ENCODE measurements at regions not wholly inside any gene's neighbourhood (a gene's known extent, or its start where the extent isn't known, plus 50 kb on each side); places are given as distances from the start of the nearest gene placed in this dataset.

DNA sequence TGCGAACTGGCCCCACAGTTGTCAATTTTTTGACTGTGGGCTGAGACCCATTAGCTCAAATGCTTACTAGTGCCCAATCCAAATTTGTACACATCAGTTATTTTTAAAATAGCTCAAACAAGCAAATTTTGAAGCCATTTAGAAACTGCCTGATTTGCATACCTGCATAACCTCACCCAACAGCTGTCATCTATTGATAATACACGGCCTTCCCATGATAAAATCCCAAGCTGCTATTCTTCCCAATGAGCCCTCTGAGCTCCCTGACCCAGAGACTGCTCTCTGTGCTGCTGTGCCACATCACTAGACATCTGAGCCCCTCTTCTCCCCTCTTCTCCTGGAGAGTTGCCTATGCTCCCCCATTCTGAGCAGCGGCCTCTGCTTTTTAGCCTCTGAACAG, 140.5 kb upstream of the EEF1E1 start:
- Histone ChIP-seq H3K4me3 (ENCODE audit: extremely low read depth, insufficient read depth, low read length, poor library complexity, severe bottlenecking) (no peak overlapping the region), H3K4me1 (ENCODE audit: control insufficient read depth, insufficient read depth, low read length, poor library complexity, severe bottlenecking) (peaks cover 33% of the 10 kb centered on the region), H3K27ac (ENCODE audit: low read depth, low read length, severe bottlenecking) (peak overlapping the region; percentile 93), H3K36me3 (ENCODE audit: control insufficient read depth, insufficient read depth, low read length) (no peaks in the 10 kb centered on the region), H3K9me3 (ENCODE audit: control insufficient read depth, low read length) (no peaks in the 10 kb centered on the region)
- 83 to 91% methylated on average over 3 of the region's 3 CpGs for whole genome bisulfite sequencing, 2 experiments (ENCODE audit: insufficient coverage in 2 of 2)

- H3K4me3 ChIP-seq (ENCODE audit: extremely low read depth, insufficient read depth, low read length, poor library complexity, severe bottlenecking) = no peak overlapping the region
- 93 to 97% methylated on average over 5 of the region's 7 CpGs for WGBS, 2 experiments (ENCODE audit: insufficient coverage in 2 of 2)
- no peak overlapping the region for H3K27ac ChIP-seq (ENCODE audit: low read depth, low read length, severe bottlenecking)
- H3K4me1 ChIP-seq (ENCODE audit: control insufficient read depth, insufficient read depth, low read length, poor library complexity, severe bottlenecking) = peaks cover 35% of the 10 kb centered on the region
- H3K36me3 ChIP-seq (ENCODE audit: control insufficient read depth, insufficient read depth, low read length) = no peaks in the 10 kb centered on the region
- no peaks in the 10 kb centered on the region for H3K9me3 ChIP-seq (ENCODE audit: control insufficient read depth, low read length)
Measured at GRCh38 chr6:8240301-8240700, 138.0 kb upstream of the EEF1E1 start.

DNA sequence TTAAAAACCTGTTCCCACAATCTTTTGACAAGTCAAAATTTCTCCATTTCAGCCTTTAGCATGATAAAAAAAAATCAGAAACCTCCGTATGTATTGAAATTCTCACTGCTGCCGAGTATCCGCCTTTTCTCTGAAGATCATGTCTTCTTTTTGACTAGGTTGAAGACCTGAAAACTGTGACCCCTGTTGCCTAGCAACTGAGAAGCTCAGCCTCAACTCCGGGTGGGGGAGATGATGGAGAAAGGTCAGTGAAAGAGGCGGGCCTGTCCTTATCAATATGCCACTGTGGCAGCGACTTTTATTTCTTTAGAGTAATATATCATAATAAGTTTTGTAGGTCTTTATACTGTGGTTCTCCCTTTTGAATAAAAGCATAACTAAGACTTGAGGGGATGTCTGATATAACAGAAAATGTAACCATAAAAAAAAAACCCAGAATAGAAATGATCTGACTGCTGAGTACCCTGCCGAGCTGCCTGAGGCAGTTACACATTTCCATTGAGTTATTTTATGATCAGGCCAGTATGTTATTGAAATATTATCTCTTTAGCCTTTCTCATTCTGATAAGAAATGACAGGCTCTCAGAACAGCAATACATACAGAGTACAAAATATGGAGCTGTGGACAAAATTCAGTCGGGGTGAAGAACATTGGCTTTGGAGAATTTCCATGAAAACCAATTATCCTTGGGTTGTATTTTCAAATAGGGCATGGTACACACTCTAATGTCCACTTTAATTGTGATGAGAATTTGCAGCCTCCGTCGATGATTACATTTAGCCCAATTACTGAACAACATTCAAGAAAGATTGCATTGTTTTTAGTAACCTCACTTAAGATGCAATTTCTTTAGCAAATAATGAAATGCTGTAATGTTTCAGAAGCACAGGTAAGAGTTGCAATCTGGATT, 136.7 kb upstream of the EEF1E1 start:
- Histone ChIP-seq H3K9me3 (ENCODE audit: control insufficient read depth, low read length) (no peaks in the 10 kb centered on the region), H3K27ac (ENCODE audit: low read depth, low read length, severe bottlenecking) (no peak overlapping the region), H3K36me3 (ENCODE audit: control insufficient read depth, insufficient read depth, low read length) (no peaks in the 10 kb centered on the region), H3K4me3 (ENCODE audit: extremely low read depth, insufficient read depth, low read length, poor library complexity, severe bottlenecking) (no peak overlapping the region), H3K4me1 (ENCODE audit: control insufficient read depth, insufficient read depth, low read length, poor library complexity, severe bottlenecking) (peaks cover 33% of the 10 kb centered on the region)
- WGBS, 2 experiments (ENCODE audit: insufficient coverage in 2 of 2) = 70 to 84% methylated on average over 3 to 4 of the region's 10 CpGs

DNA sequence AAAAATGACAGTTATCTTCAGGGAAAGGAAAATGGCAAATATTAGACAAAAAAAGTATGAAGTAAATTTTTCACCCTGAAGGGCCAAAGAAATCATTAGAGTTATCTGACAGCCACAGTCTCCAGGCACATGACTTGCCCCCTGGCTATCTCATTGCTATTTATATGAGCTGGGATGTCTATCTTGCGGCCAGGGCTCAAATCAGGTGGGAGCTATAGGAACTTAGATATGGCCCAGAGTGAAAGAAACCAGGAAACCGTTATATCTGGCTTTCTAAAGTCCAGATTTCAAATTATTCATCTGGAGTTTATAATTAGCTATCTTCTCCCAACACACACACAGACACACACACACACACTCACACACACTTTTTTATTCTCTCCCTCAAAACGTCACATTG, 135.3 kb upstream of the EEF1E1 start:
- no peak overlapping the region for H3K4me3 ChIP-seq (ENCODE audit: extremely low read depth, insufficient read depth, low read length, poor library complexity, severe bottlenecking)
- peaks cover 21% of the 10 kb centered on the region for H3K4me1 ChIP-seq (ENCODE audit: control insufficient read depth, insufficient read depth, low read length, poor library complexity, severe bottlenecking)
- no peaks in the 10 kb centered on the region for H3K9me3 ChIP-seq (ENCODE audit: control insufficient read depth, low read length)
- 71% methylated on average over 2 of the region's 3 CpGs; no CpG with 5 or more reads in 1 of the 2 experiments for WGBS, 2 experiments (ENCODE audit: insufficient coverage in 2 of 2)
- no peak overlapping the region for H3K27ac ChIP-seq (ENCODE audit: low read depth, low read length, severe bottlenecking)
- no peaks in the 10 kb centered on the region for H3K36me3 ChIP-seq (ENCODE audit: control insufficient read depth, insufficient read depth, low read length)

GRCh38 chr6:8236956-8237355, 134.6 kb upstream of the EEF1E1 start:
- H3K27ac ChIP-seq (ENCODE audit: low read depth, low read length, severe bottlenecking) = no peak overlapping the region
- 56 to 61% methylated on average over 1 to 3 of the region's 4 CpGs for WGBS, 2 experiments (ENCODE audit: insufficient coverage in 2 of 2)
- no peak overlapping the region for H3K4me3 ChIP-seq (ENCODE audit: extremely low read depth, insufficient read depth, low read length, poor library complexity, severe bottlenecking)
- H3K9me3 ChIP-seq (ENCODE audit: control insufficient read depth, low read length) = no peaks in the 10 kb centered on the region
- H3K4me1 ChIP-seq (ENCODE audit: control insufficient read depth, insufficient read depth, low read length, poor library complexity, severe bottlenecking) = peaks cover 14% of the 10 kb centered on the region
- no peaks in the 10 kb centered on the region for H3K36me3 ChIP-seq (ENCODE audit: control insufficient read depth, insufficient read depth, low read length)

DNA sequence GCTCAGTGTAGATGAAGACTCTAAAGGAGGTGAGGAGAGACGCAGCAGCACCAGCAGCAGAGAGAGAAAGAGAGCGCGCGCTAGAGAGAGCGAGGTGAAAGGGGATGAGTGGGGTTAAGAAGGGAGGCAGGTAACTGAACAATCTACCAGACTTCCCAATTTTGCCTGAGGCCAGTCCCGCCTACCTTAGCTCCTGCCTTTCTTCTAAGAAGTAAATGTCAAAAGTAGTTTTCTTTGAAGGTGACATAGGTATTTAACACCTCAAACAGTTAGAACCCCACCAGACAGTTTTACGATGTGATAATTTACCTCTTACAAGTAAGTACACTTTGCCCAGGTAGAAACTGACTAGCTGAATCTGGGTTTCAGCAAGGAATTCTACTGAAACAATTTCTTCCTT, 132.0 kb upstream of the EEF1E1 start:
- WGBS, 2 experiments (ENCODE audit: insufficient coverage in 2 of 2) = 86 to 95% methylated on average over 1 to 5 of the region's 7 CpGs
- Histone ChIP-seq H3K4me1 (ENCODE audit: control insufficient read depth, insufficient read depth, low read length, poor library complexity, severe bottlenecking) (peaks cover 4% of the 10 kb centered on the region), H3K36me3 (ENCODE audit: control insufficient read depth, insufficient read depth, low read length) (no peaks in the 10 kb centered on the region), H3K27ac (ENCODE audit: low read depth, low read length, severe bottlenecking) (no peak overlapping the region), H3K9me3 (ENCODE audit: control insufficient read depth, low read length) (no peaks in the 10 kb centered on the region), H3K4me3 (ENCODE audit: extremely low read depth, insufficient read depth, low read length, poor library complexity, severe bottlenecking) (no peak overlapping the region)

GRCh38 chr6:8231956-8232355, 129.6 kb upstream of the EEF1E1 start:
- Histone ChIP-seq H3K9me3 (ENCODE audit: control insufficient read depth, low read length) (no peaks in the 10 kb centered on the region), H3K27ac (ENCODE audit: low read depth, low read length, severe bottlenecking) (no peak overlapping the region), H3K36me3 (ENCODE audit: control insufficient read depth, insufficient read depth, low read length) (no peaks in the 10 kb centered on the region), H3K4me3 (ENCODE audit: extremely low read depth, insufficient read depth, low read length, poor library complexity, severe bottlenecking) (no peak overlapping the region), H3K4me1 (ENCODE audit: control insufficient read depth, insufficient read depth, low read length, poor library complexity, severe bottlenecking) (no peaks in the 10 kb centered on the region)
- 80 to 86% methylated on average over 5 of the region's 5 CpGs for WGBS, 2 experiments (ENCODE audit: insufficient coverage in 2 of 2)

DNA sequence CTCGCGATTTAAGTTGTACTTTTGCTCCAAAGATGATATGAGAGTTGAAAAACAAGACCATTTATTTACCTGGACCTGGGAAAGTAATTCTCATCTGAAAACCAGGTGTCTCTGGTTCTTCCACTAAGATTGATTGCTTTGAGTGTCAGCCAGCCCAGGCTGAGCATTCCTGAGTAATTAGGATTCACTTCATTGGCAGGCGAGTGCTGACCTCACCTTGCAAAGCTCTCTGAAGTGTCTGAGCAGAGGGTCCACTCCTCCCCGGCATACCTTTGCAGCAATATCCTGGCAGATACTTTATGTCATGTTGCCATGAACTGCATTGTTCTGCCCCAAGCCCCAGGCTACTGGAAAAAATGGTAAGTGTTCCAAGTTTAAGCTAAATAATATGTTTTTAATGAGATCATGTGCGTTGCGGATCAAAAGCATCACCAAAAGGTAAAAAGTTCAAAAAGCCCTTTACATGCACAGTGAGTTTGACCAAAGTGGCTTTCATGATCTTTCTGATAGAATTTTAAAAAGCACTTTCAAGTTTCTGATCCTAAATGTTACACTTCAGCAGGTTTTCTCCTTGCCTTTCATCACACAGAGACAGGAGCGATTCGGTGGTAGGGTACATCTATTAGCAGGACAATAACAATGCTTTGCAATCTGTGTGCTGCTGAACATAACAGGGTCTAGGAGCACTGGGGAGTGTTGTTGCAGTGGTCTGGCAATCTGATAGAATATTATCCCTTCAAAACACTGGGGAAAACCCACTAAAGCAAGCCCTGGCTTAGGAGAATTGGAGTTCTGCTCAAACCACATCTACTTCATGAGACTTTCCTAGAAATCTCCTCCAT, 127.8 kb upstream of the EEF1E1 start:
- Histone ChIP-seq H3K4me1 (ENCODE audit: control insufficient read depth, insufficient read depth, low read length, poor library complexity, severe bottlenecking) (no peaks in the 10 kb centered on the region), H3K27ac (ENCODE audit: low read depth, low read length, severe bottlenecking) (no peak overlapping the region), H3K4me3 (ENCODE audit: extremely low read depth, insufficient read depth, low read length, poor library complexity, severe bottlenecking) (no peak overlapping the region), H3K36me3 (ENCODE audit: control insufficient read depth, insufficient read depth, low read length) (no peaks in the 10 kb centered on the region), H3K9me3 (ENCODE audit: control insufficient read depth, low read length) (no peaks in the 10 kb centered on the region)
- WGBS, 2 experiments (ENCODE audit: insufficient coverage in 2 of 2) = 71 to 77% methylated on average over 4 to 5 of the region's 8 CpGs

DNA sequence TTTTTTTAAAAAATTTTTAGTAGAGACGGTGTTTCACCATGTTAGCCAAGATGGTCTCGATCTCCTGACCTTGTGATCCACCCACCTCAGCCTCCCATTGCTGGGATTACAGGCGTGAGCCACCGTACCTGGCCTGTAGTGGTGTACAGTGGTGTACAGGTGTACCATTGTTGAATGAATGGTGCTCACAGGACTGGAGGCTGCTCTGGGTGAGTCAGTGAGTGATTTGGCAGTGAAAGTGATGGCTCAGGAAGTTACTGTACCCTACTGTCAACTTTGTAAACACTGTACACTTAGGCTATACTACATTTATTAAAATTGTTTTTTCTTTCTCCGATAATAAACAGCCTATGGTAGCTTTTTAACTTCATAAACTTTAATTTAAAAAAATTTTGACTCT, 122.8 kb upstream of the EEF1E1 start:
- Histone ChIP-seq H3K4me3 (ENCODE audit: extremely low read depth, insufficient read depth, low read length, poor library complexity, severe bottlenecking) (no peak overlapping the region), H3K27ac (ENCODE audit: low read depth, low read length, severe bottlenecking) (no peak overlapping the region), H3K9me3 (ENCODE audit: control insufficient read depth, low read length) (no peaks in the 10 kb centered on the region), H3K36me3 (ENCODE audit: control insufficient read depth, insufficient read depth, low read length) (no peaks in the 10 kb centered on the region), H3K4me1 (ENCODE audit: control insufficient read depth, insufficient read depth, low read length, poor library complexity, severe bottlenecking) (no peaks in the 10 kb centered on the region)
- 100% methylated on average over 2 of the region's 5 CpGs for WGBS, 2 experiments (ENCODE audit: insufficient coverage in 2 of 2)

DNA sequence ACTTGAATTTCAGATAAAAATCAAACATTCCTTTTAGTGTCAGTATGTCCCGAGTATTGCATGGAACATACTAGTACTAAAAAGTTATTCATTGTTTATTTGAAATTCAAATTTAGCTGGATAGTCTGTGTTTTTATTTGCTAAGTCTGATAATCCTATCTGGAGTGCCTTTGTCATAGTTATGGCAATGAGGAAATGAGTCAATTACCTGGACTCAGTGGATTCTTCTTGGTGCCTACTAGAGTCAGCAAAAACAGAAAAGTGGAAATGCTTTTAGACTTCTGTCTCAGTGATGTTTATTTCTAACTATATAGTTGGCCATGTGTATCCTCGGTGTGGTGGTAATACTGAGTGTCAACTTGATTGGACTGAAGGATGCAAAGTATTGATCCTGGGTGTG, 121.3 kb upstream of the EEF1E1 start:
- Histone ChIP-seq H3K9me3 (ENCODE audit: control insufficient read depth, low read length) (no peaks in the 10 kb centered on the region), H3K36me3 (ENCODE audit: control insufficient read depth, insufficient read depth, low read length) (no peaks in the 10 kb centered on the region), H3K4me1 (ENCODE audit: control insufficient read depth, insufficient read depth, low read length, poor library complexity, severe bottlenecking) (peaks cover 5% of the 10 kb centered on the region), H3K27ac (ENCODE audit: low read depth, low read length, severe bottlenecking) (no peak overlapping the region), H3K4me3 (ENCODE audit: extremely low read depth, insufficient read depth, low read length, poor library complexity, severe bottlenecking) (no peak overlapping the region)
- WGBS, 2 experiments (ENCODE audit: insufficient coverage in 2 of 2) = 92 to 100% methylated on average over 1 of the region's 2 CpGs
